HEK293T (cell line): ENCODE measurements at regions not wholly inside any gene's neighbourhood (a gene's known extent, or its start where the extent isn't known, plus 50 kb on each side); places are given as distances from the start of the nearest gene placed in this dataset.

ENCODE experiments used
- CTCF ChIA-PET: fragments of 350-600 bp; formaldehyde crosslinking; extraction: SDS; loops from one replicate; lab custom pipeline; 2021; ENCODE audit warnings: antibody characterized with exemption, inconsistent platforms; lab: Yijun Ruan, JAX
- POLR2A ChIA-PET: fragments of 350-600 bp; formaldehyde crosslinking; extraction: SDS; loops from one replicate; lab custom pipeline; 2020; ENCODE audit warnings: antibody characterized with exemption, inconsistent platforms; lab: Yijun Ruan, JAX
- DNase-seq: peaks from one replicate; pipeline ENCODE4 v3.0.0; 2012; ENCODE audit warnings: mixed read lengths; ENCODE audit errors: extremely low spot score
- ARNT ChIP-seq: fragments of 450-650 bp; IDR thresholded peaks from 2 replicates; pipeline ENCODE4 v1.6.1; 2017; ENCODE audit warnings: mild to moderate bottlenecking
- BHLHE40 ChIP-seq: fragments of 450-650 bp; IDR thresholded peaks from 2 replicates; pipeline ENCODE4 v1.6.1; 2016; ENCODE audit warnings: mild to moderate bottlenecking, moderate library complexity, borderline replicate concordance
- CTBP1 ChIP-seq: fragments of 450-650 bp; IDR thresholded peaks from 2 replicates; pipeline ENCODE4 v1.6.1; 2016; ENCODE audit warnings: borderline replicate concordance
- ELF4 ChIP-seq: fragments of 450-650 bp; IDR thresholded peaks from 2 replicates; pipeline ENCODE4 v1.6.1; 2017; ENCODE audit warnings: antibody characterized with exemption
- FOXA1 ChIP-seq: fragments of 450-650 bp; IDR thresholded peaks from 2 replicates; pipeline ENCODE4 v1.6.1; 2016; ENCODE audit warnings: mild to moderate bottlenecking
- FOXK2 ChIP-seq: fragments of 450-650 bp; IDR thresholded peaks from 2 replicates; pipeline ENCODE4 v1.6.1; 2016; ENCODE audit warnings: mild to moderate bottlenecking
- FOXM1 ChIP-seq: fragments of 450-650 bp; IDR thresholded peaks from 2 replicates; pipeline ENCODE4 v1.6.1; 2017; ENCODE audit warnings: mild to moderate bottlenecking, borderline replicate concordance
- HDGF ChIP-seq: fragments of 450-650 bp; IDR thresholded peaks from 2 replicates; pipeline ENCODE4 v1.6.1; 2017; ENCODE audit warnings: antibody characterized with exemption, borderline replicate concordance
- L3MBTL2 ChIP-seq: fragments of 450-650 bp; conservative IDR thresholded peaks from 2 replicates; pipeline ENCODE4 v1.6.1; 2016; ENCODE audit warnings: mild to moderate bottlenecking
- LEF1 ChIP-seq: fragments of 450-650 bp; IDR thresholded peaks from 2 replicates; pipeline ENCODE4 v1.6.1; 2017; ENCODE audit warnings: mild to moderate bottlenecking, borderline replicate concordance
- NFRKB ChIP-seq: fragments of 450-650 bp; IDR thresholded peaks from 2 replicates; pipeline ENCODE4 v1.6.1; 2016; ENCODE audit warnings: mild to moderate bottlenecking, moderate library complexity
- SP1 ChIP-seq: fragments of 450-650 bp; IDR thresholded peaks from 2 replicates; pipeline ENCODE4 v1.6.1; 2017
- SUZ12 ChIP-seq: fragments of 450-650 bp; IDR thresholded peaks from 2 replicates; pipeline ENCODE4 v1.6.1; 2016; ENCODE audit warnings: mild to moderate bottlenecking
- TARDBP ChIP-seq: fragments of 450-650 bp; IDR thresholded peaks from 2 replicates; pipeline ENCODE4 v1.6.1; 2016
- ZNF384 ChIP-seq: fragments of 450-650 bp; IDR thresholded peaks from 2 replicates; pipeline ENCODE4 v1.6.1; 2016
- TF ChIP-seq, protein P1 (sequence below): fragments of 450-650 bp; IDR thresholded peaks from 2 replicates; pipeline ENCODE4 v1.6.1; 2016

GRCh38 chr2:236363711-236364277 is 99.6 kb upstream of the ASB18 start:
- no peak for DNase-seq
- ChIA-PET CTCF (no interaction called here), POLR2A (no interaction called here)
- TF ChIP-seq ELF4 (no peak), TARDBP (no peak), SP1 (no peak), LEF1 (no peak), SUZ12 (no peak), FOXA1 (no peak), HDGF (no peak), BHLHE40 (no peak), ARNT (no peak), CTBP1 (no peak), FOXK2 (no peak)
- TF ChIP-seq, protein P1, sequence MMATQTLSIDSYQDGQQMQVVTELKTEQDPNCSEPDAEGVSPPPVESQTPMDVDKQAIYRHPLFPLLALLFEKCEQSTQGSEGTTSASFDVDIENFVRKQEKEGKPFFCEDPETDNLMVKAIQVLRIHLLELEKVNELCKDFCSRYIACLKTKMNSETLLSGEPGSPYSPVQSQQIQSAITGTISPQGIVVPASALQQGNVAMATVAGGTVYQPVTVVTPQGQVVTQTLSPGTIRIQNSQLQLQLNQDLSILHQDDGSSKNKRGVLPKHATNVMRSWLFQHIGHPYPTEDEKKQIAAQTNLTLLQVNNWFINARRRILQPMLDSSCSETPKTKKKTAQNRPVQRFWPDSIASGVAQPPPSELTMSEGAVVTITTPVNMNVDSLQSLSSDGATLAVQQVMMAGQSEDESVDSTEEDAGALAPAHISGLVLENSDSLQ, result no peak

- ChIA-PET CTCF (no interaction called here), POLR2A (no interaction called here)
- TF ChIP-seq BHLHE40 (no peak), SUZ12 (no peak), L3MBTL2 (no peak), FOXK2 (no peak), LEF1 (no peak), ZNF384 (no peak), NFRKB (no peak), HDGF (no peak), TARDBP (no peak), CTBP1 (no peak), SP1 (no peak), FOXM1 (no peak), ARNT (no peak), FOXA1 (no peak)
- TF ChIP-seq, protein P1, result no peak
- no peak for DNase-seq
Measured at GRCh38 chr2:236365258-236366048, 101.2 kb upstream of the ASB18 start.

GRCh38 chr2:236366049-236366387 is 101.8 kb upstream of the ASB18 start:
- ChIA-PET POLR2A (no interaction called here), CTCF (no interaction called here)
- no peak for DNase-seq
- TF ChIP-seq FOXM1 (no peak), BHLHE40 (no peak), CTBP1 (no peak), NFRKB (no peak), L3MBTL2 (no peak), HDGF (no peak), SUZ12 (no peak), SP1 (no peak), ELF4 (no peak), LEF1 (no peak), FOXK2 (no peak), TARDBP (no peak), ARNT (no peak), ZNF384 (no peak), FOXA1 (no peak)
- TF ChIP-seq, protein P1, result no peak

GRCh38 chr2:236366397-236366796 is 102.2 kb upstream of the ASB18 start:
- POLR2A ChIA-PET, result no interaction called here
- DNase-seq, result no peak
- CTCF ChIA-PET, result no interaction called here
- TF ChIP-seq SP1, result no peak

GRCh38 chr2:236367506-236368289 is 103.5 kb upstream of the ASB18 start:
- no peak for DNase-seq
- ChIA-PET CTCF (no interaction called here), POLR2A (no interaction called here)
- TF ChIP-seq TARDBP (no peak), ARNT (no peak), FOXM1 (no peak), HDGF (no peak), L3MBTL2 (no peak), FOXA1 (no peak), SUZ12 (no peak), LEF1 (no peak), BHLHE40 (no peak)

- ChIA-PET CTCF (no interaction called here), POLR2A (no interaction called here)
- TF ChIP-seq ARNT (no peak), LEF1 (no peak), ELF4 (no peak), CTBP1 (no peak), FOXA1 (no peak), BHLHE40 (no peak), FOXK2 (no peak), SP1 (no peak), ZNF384 (no peak), L3MBTL2 (no peak), NFRKB (no peak), TARDBP (no peak)
- TF ChIP-seq, protein P1, result no peak
- no peak for DNase-seq
Measured at GRCh38 chr2:236369661-236370062, 105.5 kb upstream of the ASB18 start.
